Activated naive CD4-positive, alpha-beta T cell treated with anti-CD3 and anti-CD28 coated beads, Interleukin-2, amount 50 U/mL, for 72 hours (primary cell): ENCODE measurements at regions not wholly inside any gene's neighbourhood (a gene's known extent, or its start where the extent isn't known, plus 50 kb on each side); places are given as distances from the start of the nearest gene placed in this dataset.

Source experiments
- ATAC-seq, 2 donors: fragments of 150-1000 bp; cut with Tn5 transposase; 2 replicates each; pipeline ENCODE4 v1.10.0; 2021; ENCODE audit warnings: mild to moderate bottlenecking in 2 of 2, moderate library complexity in 2 of 2
- DNase-seq, 2 donors: peaks; one replicate each; pipeline ENCODE4 v3.0.0; 2021 to 2022; ENCODE audit warnings: low spot score in 2 of 2
- H3K27ac Mint-ChIP-seq, 2 donors: one replicate each; pipeline ENCODE4 v1.8.0; 2022; ENCODE audit warnings: mild to moderate bottlenecking in 2 of 2, mixed read lengths in 2 of 2
- H3K36me3 Mint-ChIP-seq, 2 donors: one replicate each; pipeline ENCODE4 v1.8.0; 2022; ENCODE audit warnings: mixed read lengths in 2 of 2
- H3K9me3 Mint-ChIP-seq, 2 donors: one replicate each; pipeline ENCODE4 v1.8.0; 2022; ENCODE audit warnings: mixed read lengths in 2 of 2

DNA sequence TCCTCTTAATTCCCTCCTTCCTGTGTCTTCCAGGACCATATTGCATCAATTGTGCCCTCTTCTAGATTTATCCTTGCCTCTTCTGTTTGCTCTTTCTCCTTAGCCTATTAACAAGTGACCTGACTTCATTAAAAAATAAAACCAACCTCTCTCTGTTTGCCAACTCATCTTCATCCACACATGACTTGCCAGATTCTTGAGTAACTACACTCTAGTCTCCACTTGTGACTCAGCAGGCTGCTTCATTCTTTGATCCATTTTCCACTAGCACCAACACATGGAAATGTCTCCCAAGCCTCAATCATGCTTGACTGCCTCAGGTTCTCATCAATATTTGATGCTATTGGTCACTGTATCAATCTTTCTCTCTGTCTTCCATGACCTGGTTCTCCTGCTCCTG lies 492.4 kb upstream of the TMPO start:
- ATAC-seq: no peak

GRCh38 chr12:98037401-98038140 lies 477.8 kb upstream of the TMPO start:
- ATAC-seq: no peak
- H3K27ac Mint-ChIP-seq: no peak overlapping the region
- H3K9me3 Mint-ChIP-seq: peaks cover 4 to 13% of the 10 kb centered on the region in 2 donors
- H3K36me3 Mint-ChIP-seq: no peaks in the 10 kb centered on the region
- DNase-seq: no peak

More for the DNA sequence above, 492.4 kb upstream of the TMPO start:
- Mint-ChIP-seq H3K9me3 (peaks cover 0 to 8% of the 10 kb centered on the region in 2 donors), H3K36me3 (no peaks in the 10 kb centered on the region), H3K27ac (no peak overlapping the region)
- DNase-seq: no peak

DNA sequence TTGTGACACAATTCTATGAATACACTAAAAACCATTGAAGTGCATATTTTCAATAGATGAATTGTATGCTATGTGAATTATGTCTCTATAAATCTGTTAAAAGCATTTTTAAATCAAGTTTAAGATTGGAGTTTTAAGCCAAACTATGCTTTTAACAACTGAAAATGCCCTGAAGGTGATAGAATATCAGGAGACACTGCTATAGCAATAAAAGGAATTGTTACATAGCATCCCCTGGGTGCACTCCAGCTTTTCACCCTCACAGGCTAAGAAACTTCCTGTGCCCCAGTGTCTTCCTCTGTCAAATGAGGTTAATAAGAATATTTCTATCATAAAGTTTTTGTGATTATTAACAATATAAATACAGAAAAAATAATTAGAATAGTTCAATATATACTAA lies 472.7 kb upstream of the TMPO start:
- no peak overlapping the region for H3K27ac Mint-ChIP-seq
- no peak for ATAC-seq
- H3K9me3 Mint-ChIP-seq: peaks cover 7 to 8% of the 10 kb centered on the region in 2 donors
- no peak for DNase-seq
- H3K36me3 Mint-ChIP-seq: no peaks in the 10 kb centered on the region

- ATAC-seq: no peak
- H3K9me3 Mint-ChIP-seq: peaks cover 0 to 3% of the 10 kb centered on the region in 2 donors
- H3K27ac Mint-ChIP-seq: no peak overlapping the region
- H3K36me3 Mint-ChIP-seq: no peaks in the 10 kb centered on the region
- DNase-seq: no peak
Measured at GRCh38 chr12:98045395-98045794, 470.0 kb upstream of the TMPO start.

DNA sequence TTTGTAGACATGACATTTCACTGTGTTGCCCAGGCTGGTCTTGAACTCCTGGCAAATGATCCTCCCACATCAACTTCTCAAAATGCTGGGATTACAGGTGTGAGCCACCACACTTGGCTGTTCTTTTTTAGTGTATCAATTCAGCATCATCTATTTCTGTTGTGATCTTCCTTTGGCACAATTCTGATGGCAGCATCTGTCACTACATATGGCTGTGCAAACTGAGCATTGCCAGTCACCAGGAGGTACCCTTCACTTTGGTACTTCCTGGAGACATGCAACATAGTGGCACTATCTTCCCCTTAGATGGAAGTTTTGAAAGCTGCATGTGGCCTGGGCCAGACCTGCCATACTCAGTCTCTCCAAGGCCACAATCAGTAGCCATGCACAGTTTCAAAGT lies 467.1 kb upstream of the TMPO start:
- H3K9me3 Mint-ChIP-seq: peaks cover 0 to 3% of the 10 kb centered on the region in 2 donors
- ATAC-seq: no peak
- DNase-seq: no peak
- H3K36me3 Mint-ChIP-seq: no peaks in the 10 kb centered on the region
- H3K27ac Mint-ChIP-seq: no peak overlapping the region

GRCh38 chr12:98053202-98053601 lies 462.2 kb upstream of the TMPO start:
- ATAC-seq: no peak
- Mint-ChIP-seq H3K27ac (no peak overlapping the region), H3K36me3 (no peaks in the 10 kb centered on the region), H3K9me3 (peaks cover 0 to 5% of the 10 kb centered on the region in 2 donors)
- DNase-seq: no peak

DNA sequence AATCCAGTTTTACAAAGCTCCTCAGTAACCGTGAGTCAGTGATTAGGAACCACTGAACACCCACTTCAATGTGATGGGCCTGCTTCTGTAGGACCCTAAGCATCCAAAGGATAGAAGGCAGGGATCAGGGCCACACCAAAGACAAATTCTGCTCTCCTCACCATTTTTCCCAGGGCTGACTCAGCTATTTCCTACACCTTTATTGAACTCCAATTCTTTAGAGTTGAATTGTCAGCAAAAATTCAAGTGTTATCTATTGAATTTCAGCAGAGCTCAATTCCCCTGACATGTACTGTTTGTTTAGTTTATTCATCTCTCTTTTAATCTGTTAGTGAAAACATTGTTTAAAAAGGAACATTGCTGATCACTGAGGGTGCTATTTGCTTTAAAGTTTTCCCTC lies 457.7 kb upstream of the TMPO start:
- ATAC-seq: no peak
- no peak for DNase-seq
- Mint-ChIP-seq H3K9me3 (peaks cover 0 to 5% of the 10 kb centered on the region in 2 donors), H3K27ac (no peak overlapping the region), H3K36me3 (no peaks in the 10 kb centered on the region)

GRCh38 chr12:98058213-98058612 lies 457.2 kb upstream of the TMPO start:
- Mint-ChIP-seq H3K36me3 (no peaks in the 10 kb centered on the region), H3K9me3 (peaks cover 0 to 5% of the 10 kb centered on the region in 2 donors), H3K27ac (no peak overlapping the region)
- no peak for DNase-seq
- ATAC-seq: no peak

DNA sequence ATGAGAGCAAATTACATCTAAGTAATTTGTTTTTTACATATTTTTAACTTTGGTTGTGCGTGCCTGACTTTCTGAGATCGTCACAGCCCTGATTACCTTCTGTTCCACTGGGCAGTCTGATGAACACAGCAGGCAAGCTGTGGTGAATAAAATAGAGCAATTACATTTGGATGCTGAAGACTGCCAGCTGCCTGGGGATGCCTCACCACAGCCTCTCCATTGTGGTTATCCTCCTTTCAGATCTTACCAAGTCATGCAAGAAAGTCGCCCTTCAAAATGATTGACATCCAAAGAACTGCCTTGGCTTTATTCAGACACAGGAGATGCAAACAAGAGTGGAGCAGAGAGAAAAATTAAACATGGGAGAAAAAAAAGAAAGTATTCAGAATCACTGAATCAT lies 456.6 kb upstream of the TMPO start:
- Mint-ChIP-seq H3K36me3 (no peaks in the 10 kb centered on the region), H3K9me3 (peaks cover 0 to 5% of the 10 kb centered on the region in 2 donors), H3K27ac (no peak overlapping the region)
- ATAC-seq (no peak), DNase-seq (no peak)

GRCh38 chr12:98059659-98060343 lies 455.6 kb upstream of the TMPO start:
- ATAC-seq (no peak), DNase-seq (no peak)
- Mint-ChIP-seq H3K36me3 (no peaks in the 10 kb centered on the region), H3K9me3 (peaks cover 0 to 2% of the 10 kb centered on the region in 2 donors), H3K27ac (no peak overlapping the region)

GRCh38 chr12:98060411-98060810 lies 455.0 kb upstream of the TMPO start:
- no peak for ATAC-seq
- no peak for DNase-seq
- no peak overlapping the region for H3K27ac Mint-ChIP-seq
- no peaks in the 10 kb centered on the region for H3K9me3 Mint-ChIP-seq
- no peaks in the 10 kb centered on the region for H3K36me3 Mint-ChIP-seq

DNA sequence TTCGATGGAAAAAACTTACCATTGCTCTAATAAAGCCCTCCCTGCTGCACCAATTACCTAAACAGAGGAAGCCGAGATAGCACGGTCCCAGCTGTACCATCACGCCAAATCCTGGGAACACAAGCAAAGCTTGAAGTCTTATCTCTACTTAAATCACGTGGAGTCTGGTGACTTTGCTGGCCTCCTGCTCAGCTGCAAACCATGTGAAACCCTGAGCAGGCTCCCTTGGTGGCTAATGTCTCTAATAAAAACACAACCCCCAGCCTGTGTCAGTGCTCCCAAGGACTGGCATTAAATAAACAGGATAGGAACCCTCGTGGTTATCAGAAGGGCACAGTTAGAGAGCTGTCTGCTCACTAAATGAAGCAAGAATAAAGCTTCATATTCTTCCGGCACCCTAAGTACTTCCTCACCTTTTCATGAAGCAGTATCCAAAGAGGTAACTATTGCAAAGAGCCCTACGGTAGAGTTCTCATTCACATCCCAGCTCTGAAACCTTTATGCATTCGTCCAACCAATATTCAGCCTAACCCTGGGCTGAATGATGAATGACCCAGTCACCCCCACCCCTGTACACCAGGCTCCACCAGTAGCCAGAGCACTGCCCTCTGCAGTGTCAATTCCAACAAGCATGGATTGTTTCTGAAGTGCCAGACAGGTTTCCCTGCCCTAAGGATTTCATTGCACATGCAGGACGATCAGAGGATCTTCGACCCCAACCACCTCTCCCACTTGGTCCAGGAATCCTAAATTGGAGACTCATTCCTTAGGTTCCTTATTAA lies 452.7 kb upstream of the TMPO start:
- Mint-ChIP-seq H3K9me3 (no peaks in the 10 kb centered on the region), H3K36me3 (no peaks in the 10 kb centered on the region), H3K27ac (no peak overlapping the region)
- ATAC-seq (no peak), DNase-seq (no peak)

GRCh38 chr12:98064501-98064900 lies 450.9 kb upstream of the TMPO start:
- Mint-ChIP-seq H3K27ac (no peak overlapping the region), H3K9me3 (no peaks in the 10 kb centered on the region), H3K36me3 (no peaks in the 10 kb centered on the region)
- ATAC-seq (no peak), DNase-seq (no peak)

DNA sequence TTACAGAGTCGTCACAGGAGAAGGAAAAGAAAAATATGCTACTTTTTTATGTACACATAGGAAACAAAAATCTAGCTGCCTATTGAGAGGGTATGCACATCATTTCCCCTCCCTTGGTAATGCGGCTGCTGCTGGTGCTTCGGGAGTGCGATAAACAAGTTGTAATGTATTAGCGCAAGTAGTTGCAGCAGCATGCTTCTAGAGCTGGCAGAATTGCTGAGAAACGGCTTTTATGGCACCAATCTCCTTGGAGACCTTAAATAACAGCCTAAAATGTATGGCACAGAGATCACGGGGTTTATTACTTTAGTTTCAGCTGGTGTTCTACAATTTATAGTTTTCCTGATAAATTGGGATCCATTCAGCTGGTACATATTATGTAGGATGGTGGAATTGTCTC lies 447.6 kb upstream of the TMPO start:
- ATAC-seq (no peak), DNase-seq (no peak)
- H3K27ac Mint-ChIP-seq: no peak overlapping the region
- peaks cover under 1 to 5% of the 10 kb centered on the region in 2 donors for H3K9me3 Mint-ChIP-seq
- H3K36me3 Mint-ChIP-seq: no peaks in the 10 kb centered on the region

DNA sequence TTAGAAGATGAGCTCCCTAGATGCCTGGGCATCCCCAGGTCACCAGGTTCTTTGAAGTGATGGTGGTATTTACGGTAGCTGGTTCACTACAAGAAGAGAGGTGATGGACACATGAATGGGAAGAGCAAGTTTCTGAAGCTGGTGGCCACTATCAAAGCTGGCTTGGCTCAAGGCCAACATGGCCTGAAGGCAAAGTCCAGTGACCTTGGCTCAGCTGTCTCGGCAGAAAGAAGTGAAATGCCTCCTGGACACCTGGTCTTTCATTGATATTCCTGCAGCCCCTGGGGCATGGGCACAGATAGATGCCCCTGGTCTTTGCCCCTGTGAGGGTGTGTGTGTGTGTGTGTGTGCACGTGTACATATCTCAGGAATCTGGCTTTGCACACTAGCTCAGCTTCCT lies 441.8 kb upstream of the TMPO start:
- no peak for ATAC-seq
- no peaks in the 10 kb centered on the region for H3K36me3 Mint-ChIP-seq
- no peak overlapping the region for H3K27ac Mint-ChIP-seq
- no peak for DNase-seq
- H3K9me3 Mint-ChIP-seq: peaks cover 3 to 5% of the 10 kb centered on the region in 2 donors

- ATAC-seq: no peak
- DNase-seq: no peak
- no peaks in the 10 kb centered on the region for H3K36me3 Mint-ChIP-seq
- no peak overlapping the region for H3K27ac Mint-ChIP-seq
- peaks cover 3 to 5% of the 10 kb centered on the region in 2 donors for H3K9me3 Mint-ChIP-seq
Measured at GRCh38 chr12:98074286-98074685, 441.1 kb upstream of the TMPO start.

- no peak overlapping the region for H3K27ac Mint-ChIP-seq
- DNase-seq: no peak
- peaks cover 7 to 8% of the 10 kb centered on the region in 2 donors for H3K9me3 Mint-ChIP-seq
- no peaks in the 10 kb centered on the region for H3K36me3 Mint-ChIP-seq
- no peak for ATAC-seq
Measured at GRCh38 chr12:98084391-98084790, 431.0 kb upstream of the TMPO start.
